ENCODE measurements at regions not wholly inside any gene's neighbourhood (a gene's known extent, or its start where the extent isn't known, plus 50 kb on each side); places are given as distances from the start of the nearest gene placed in this dataset.

- TF ChIP-seq POLR2A (IDR thresholded peaks at IDR 0.05; ENCODE audit: low read depth, low read length) (no peak), TAF1 (IDR thresholded peaks at IDR 0.05; ENCODE audit: low read depth, low read length) (no peak), POLR2AphosphoS5 (IDR thresholded peaks at IDR 0.05; ENCODE audit: low read depth, low read length) (no peak), POU2F2 (IDR thresholded peaks at IDR 0.05; ENCODE audit: low read depth, low read length) (no peak), PAX5 (IDR thresholded peaks at IDR 0.05; ENCODE audit: insufficient read depth, low read length, severe bottlenecking) (no peak), SPI1 (IDR thresholded peaks at IDR 0.05; ENCODE audit: low read depth, low read length) (no peak)
Measured at GRCh38 chr2:125106710-125107109, 1081.6 kb downstream of the CNTNAP5 start.
